SK-N-SH treated with all-trans-retinoic acid at 6 μM for 48 hours (cell line): ENCODE measurements at regions not wholly inside any gene's neighbourhood (a gene's known extent, or its start where the extent isn't known, plus 50 kb on each side); places are given as distances from the start of the nearest gene placed in this dataset.

Experiments used
- ATAC-seq: fragments of 200-7000 bp; cut with Tn5 transposase; 3 replicates; pipeline ENCODE4 v1.9.1; 2020; ENCODE audit warnings: mild to moderate bottlenecking, moderate library complexity
- ARNTL ChIP-seq: fragments of 450-650 bp; formaldehyde crosslinking; IDR thresholded peaks from 2 replicates; pipeline ENCODE4 v1.5.0; 2020; ENCODE audit warnings: low read depth, mild to moderate bottlenecking, moderate library complexity, borderline replicate concordance
- BACH2 ChIP-seq: fragments of 250-450 bp; sonication (Bioruptor Pico); IDR thresholded peaks from 2 replicates; pipeline ENCODE4 v1.9.0; 2021; ENCODE audit warnings: mild to moderate bottlenecking, borderline replicate concordance
- CSDC2 ChIP-seq: fragments of 250-450 bp; sonication (Bioruptor Pico); IDR thresholded peaks from 2 replicates; pipeline ENCODE4 v1.5.0; 2020; ENCODE audit warnings: mild to moderate bottlenecking, moderate library complexity
- ESRRG ChIP-seq: fragments of 250-450 bp; sonication (Bioruptor Pico); IDR thresholded peaks from 2 replicates; pipeline ENCODE4 v1.6.1; 2021; ENCODE audit warnings: mild to moderate bottlenecking
- GLIS3 ChIP-seq: fragments of 250-450 bp; sonication (Bioruptor Pico); IDR thresholded peaks from 2 replicates; pipeline ENCODE4 v1.5.0; 2020; ENCODE audit warnings: mild to moderate bottlenecking, moderate library complexity
- ISL1 ChIP-seq: fragments of 250-450 bp; sonication (Bioruptor Pico); IDR thresholded peaks from 2 replicates; pipeline ENCODE4 v2.1.2; 2022; ENCODE audit warnings: mild to moderate bottlenecking, moderate library complexity
- OSR1 ChIP-seq: fragments of 250-450 bp; sonication (Bioruptor Pico); IDR thresholded peaks from 2 replicates; pipeline ENCODE4 v1.8.0; 2022; ENCODE audit warnings: moderate library complexity, mild to moderate bottlenecking, inconsistent platforms
- PPARA ChIP-seq: fragments of 250-450 bp; sonication (Bioruptor Pico); IDR thresholded peaks from 2 replicates; pipeline ENCODE4 v1.5.0; 2020; ENCODE audit warnings: mild to moderate bottlenecking, borderline replicate concordance
- RARB ChIP-seq: fragments of 250-450 bp; sonication (Bioruptor Pico); IDR thresholded peaks from 2 replicates; pipeline ENCODE4 v1.8.0; 2021; ENCODE audit warnings: mild to moderate bottlenecking, moderate library complexity
- SNAI2 ChIP-seq: fragments of 250-450 bp; sonication (Bioruptor Pico); IDR thresholded peaks from 2 replicates; pipeline ENCODE4 v1.5.0; 2020; ENCODE audit warnings: mild to moderate bottlenecking, moderate library complexity
- TCF4 ChIP-seq: fragments of 250-450 bp; sonication (Bioruptor Pico); IDR thresholded peaks from 2 replicates; pipeline ENCODE4 v1.8.0; 2021; ENCODE audit warnings: mild to moderate bottlenecking, moderate library complexity, borderline replicate concordance
- ZC3H10 ChIP-seq: fragments of 250-450 bp; sonication (Bioruptor Pico); IDR thresholded peaks from 2 replicates; pipeline ENCODE4 v1.5.1; 2021; ENCODE audit warnings: mild to moderate bottlenecking, moderate library complexity
- ZFP3 ChIP-seq: fragments of 250-450 bp; sonication (Bioruptor Pico); IDR thresholded peaks from 2 replicates; pipeline ENCODE4 v1.5.0; 2020; ENCODE audit warnings: mild to moderate bottlenecking, moderate library complexity
- ZFP30 ChIP-seq: fragments of 450-650 bp; formaldehyde crosslinking; IDR thresholded peaks from 2 replicates; pipeline ENCODE4 v1.5.0; 2022; ENCODE audit warnings: mild to moderate bottlenecking, moderate library complexity
- ZNF565 ChIP-seq: fragments of 450-650 bp; formaldehyde crosslinking; conservative IDR thresholded peaks from 2 replicates; pipeline ENCODE4 v1.5.0; 2020; ENCODE audit warnings: low read depth, mild to moderate bottlenecking, moderate library complexity
- ZNF70 ChIP-seq: fragments of 450-650 bp; formaldehyde crosslinking; IDR thresholded peaks from 2 replicates; pipeline ENCODE4 v1.5.0; 2020; ENCODE audit warnings: mild to moderate bottlenecking, moderate library complexity
- ZNF8 ChIP-seq: fragments of 450-650 bp; formaldehyde crosslinking; IDR thresholded peaks from 2 replicates; pipeline ENCODE4 v1.5.0; 2020; ENCODE audit warnings: mild to moderate bottlenecking, moderate library complexity
- TF ChIP-seq, protein P1 (sequence below): fragments of 250-450 bp; sonication (Bioruptor Pico); IDR thresholded peaks from 2 replicates; pipeline ENCODE4 v1.5.1; 2020; ENCODE audit warnings: low read depth, mild to moderate bottlenecking, moderate library complexity
- TF ChIP-seq, protein P2 (sequence below): fragments of 250-450 bp; sonication (Bioruptor Pico); IDR thresholded peaks from 2 replicates; pipeline ENCODE4 v1.5.1; 2021; ENCODE audit warnings: mild to moderate bottlenecking, moderate library complexity
- TF ChIP-seq, protein P3 (sequence below): fragments of 250-450 bp; sonication (Bioruptor Pico); IDR thresholded peaks from 2 replicates; pipeline ENCODE4 v1.8.0; 2021; ENCODE audit warnings: low read depth, mild to moderate bottlenecking, moderate library complexity, borderline replicate concordance
- TF ChIP-seq, protein P4 (sequence below): fragments of 250-450 bp; sonication (Bioruptor Pico); IDR thresholded peaks from 2 replicates; pipeline ENCODE4 v1.8.0; 2020; ENCODE audit warnings: mild to moderate bottlenecking, moderate library complexity, borderline replicate concordance

DNA sequence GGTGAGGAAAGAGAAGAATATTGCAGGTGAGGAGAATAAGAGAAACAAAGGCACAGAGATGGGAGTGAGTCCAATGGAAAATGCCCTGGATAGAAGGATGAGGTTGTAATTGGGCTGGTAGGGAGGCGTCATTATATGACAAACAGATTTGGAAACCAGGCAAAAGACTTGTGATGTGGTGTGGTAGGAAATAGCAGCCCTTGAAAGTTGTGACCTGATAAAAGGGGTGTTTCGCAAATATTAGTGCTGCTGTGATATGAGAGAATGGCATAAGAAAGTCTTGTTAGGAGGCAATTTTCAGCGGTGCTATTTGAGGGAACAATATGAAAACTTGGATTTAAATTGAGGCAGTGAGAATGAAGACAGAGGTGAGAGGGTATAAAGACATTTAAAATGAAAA, 217.5 kb upstream of the ACTBL2 start:
- ATAC-seq = no peak
- no peak for TF ChIP-seq ZNF565 (CRISPR knock-in tag)
- TF ChIP-seq, protein P1, sequence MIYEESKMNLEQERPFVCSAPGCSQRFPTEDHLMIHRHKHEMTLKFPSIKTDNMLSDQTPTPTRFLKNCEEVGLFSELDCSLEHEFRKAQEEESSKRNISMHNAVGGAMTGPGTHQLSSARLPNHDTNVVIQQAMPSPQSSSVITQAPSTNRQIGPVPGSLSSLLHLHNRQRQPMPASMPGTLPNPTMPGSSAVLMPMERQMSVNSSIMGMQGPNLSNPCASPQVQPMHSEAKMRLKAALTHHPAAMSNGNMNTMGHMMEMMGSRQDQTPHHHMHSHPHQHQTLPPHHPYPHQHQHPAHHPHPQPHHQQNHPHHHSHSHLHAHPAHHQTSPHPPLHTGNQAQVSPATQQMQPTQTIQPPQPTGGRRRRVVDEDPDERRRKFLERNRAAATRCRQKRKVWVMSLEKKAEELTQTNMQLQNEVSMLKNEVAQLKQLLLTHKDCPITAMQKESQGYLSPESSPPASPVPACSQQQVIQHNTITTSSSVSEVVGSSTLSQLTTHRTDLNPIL (CRISPR knock-in tag) = no peak
- TF ChIP-seq ZFP3 (CRISPR knock-in tag) = no peak
- no peak for TF ChIP-seq ZNF8 (CRISPR knock-in tag)
- TF ChIP-seq, protein P2, sequence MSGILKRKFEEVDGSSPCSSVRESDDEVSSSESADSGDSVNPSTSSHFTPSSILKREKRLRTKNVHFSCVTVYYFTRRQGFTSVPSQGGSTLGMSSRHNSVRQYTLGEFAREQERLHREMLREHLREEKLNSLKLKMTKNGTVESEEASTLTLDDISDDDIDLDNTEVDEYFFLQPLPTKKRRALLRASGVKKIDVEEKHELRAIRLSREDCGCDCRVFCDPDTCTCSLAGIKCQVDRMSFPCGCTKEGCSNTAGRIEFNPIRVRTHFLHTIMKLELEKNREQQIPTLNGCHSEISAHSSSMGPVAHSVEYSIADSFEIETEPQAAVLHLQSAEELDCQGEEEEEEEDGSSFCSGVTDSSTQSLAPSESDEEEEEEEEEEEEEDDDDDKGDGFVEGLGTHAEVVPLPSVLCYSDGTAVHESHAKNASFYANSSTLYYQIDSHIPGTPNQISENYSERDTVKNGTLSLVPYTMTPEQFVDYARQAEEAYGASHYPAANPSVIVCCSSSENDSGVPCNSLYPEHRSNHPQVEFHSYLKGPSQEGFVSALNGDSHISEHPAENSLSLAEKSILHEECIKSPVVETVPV (CRISPR knock-in tag) = no peak
- TF ChIP-seq ZNF70 = no peak
- TF ChIP-seq ZFP30 (CRISPR knock-in tag) = no peak
- TF ChIP-seq, protein P3, sequence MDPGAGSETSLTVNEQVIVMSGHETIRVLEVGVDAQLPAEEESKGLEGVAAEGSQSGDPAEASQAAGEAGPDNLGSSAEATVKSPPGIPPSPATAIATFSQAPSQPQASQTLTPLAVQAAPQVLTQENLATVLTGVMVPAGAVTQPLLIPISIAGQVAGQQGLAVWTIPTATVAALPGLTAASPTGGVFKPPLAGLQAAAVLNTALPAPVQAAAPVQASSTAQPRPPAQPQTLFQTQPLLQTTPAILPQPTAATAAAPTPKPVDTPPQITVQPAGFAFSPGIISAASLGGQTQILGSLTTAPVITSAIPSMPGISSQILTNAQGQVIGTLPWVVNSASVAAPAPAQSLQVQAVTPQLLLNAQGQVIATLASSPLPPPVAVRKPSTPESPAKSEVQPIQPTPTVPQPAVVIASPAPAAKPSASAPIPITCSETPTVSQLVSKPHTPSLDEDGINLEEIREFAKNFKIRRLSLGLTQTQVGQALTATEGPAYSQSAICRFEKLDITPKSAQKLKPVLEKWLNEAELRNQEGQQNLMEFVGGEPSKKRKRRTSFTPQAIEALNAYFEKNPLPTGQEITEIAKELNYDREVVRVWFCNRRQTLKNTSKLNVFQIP (CRISPR knock-in tag) = no peak
- TF ChIP-seq GLIS3 = no peak
- TF ChIP-seq, protein P4, sequence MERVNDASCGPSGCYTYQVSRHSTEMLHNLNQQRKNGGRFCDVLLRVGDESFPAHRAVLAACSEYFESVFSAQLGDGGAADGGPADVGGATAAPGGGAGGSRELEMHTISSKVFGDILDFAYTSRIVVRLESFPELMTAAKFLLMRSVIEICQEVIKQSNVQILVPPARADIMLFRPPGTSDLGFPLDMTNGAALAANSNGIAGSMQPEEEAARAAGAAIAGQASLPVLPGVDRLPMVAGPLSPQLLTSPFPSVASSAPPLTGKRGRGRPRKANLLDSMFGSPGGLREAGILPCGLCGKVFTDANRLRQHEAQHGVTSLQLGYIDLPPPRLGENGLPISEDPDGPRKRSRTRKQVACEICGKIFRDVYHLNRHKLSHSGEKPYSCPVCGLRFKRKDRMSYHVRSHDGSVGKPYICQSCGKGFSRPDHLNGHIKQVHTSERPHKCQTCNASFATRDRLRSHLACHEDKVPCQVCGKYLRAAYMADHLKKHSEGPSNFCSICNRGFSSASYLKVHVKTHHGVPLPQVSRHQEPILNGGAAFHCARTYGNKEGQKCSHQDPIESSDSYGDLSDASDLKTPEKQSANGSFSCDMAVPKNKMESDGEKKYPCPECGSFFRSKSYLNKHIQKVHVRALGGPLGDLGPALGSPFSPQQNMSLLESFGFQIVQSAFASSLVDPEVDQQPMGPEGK (CRISPR knock-in tag) = no peak
- TF ChIP-seq RARB (CRISPR knock-in tag) = no peak
- no peak for TF ChIP-seq ESRRG (CRISPR knock-in tag)
- TF ChIP-seq TCF4 (CRISPR knock-in tag) = no peak
- no peak for TF ChIP-seq ISL1 (CRISPR knock-in tag)
- no peak for TF ChIP-seq BACH2 (CRISPR knock-in tag)
- no peak for TF ChIP-seq CSDC2 (CRISPR knock-in tag)

DNA sequence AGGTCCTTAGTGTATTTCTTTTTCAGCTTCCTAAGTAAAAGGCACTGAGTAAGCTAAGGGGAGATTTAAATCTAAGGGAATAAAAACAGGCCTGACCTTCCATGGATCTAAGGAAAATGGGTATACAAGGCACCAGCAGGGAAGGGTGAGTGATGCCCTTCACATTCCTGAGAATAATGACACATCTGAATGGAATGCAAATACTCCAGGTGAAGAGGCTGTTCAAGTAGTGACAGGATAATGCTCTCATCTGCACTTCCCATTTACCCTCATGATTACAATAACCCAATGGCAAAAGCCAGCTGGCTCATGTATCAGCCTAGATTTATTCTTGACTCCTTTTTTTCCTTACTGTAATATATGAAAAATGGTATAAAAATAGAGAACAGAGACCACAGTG, 216.2 kb upstream of the ACTBL2 start:
- ATAC-seq = no peak
- TF ChIP-seq ISL1 (CRISPR knock-in tag) (no peak), CSDC2 (CRISPR knock-in tag) (no peak), ZFP3 (CRISPR knock-in tag) (no peak), ZFP30 (CRISPR knock-in tag) (no peak), ARNTL (CRISPR knock-in tag) (no peak), GLIS3 (no peak), ZNF70 (no peak), RARB (CRISPR knock-in tag) (no peak), PPARA (CRISPR knock-in tag) (no peak), SNAI2 (CRISPR knock-in tag) (no peak), ZC3H10 (CRISPR knock-in tag) (no peak), ZNF565 (CRISPR knock-in tag) (no peak), OSR1 (CRISPR knock-in tag) (no peak), BACH2 (CRISPR knock-in tag) (no peak)
- TF ChIP-seq, protein P1 (CRISPR knock-in tag) = no peak
- TF ChIP-seq, protein P2 (CRISPR knock-in tag) = no peak
- TF ChIP-seq, protein P3 (CRISPR knock-in tag) = no peak
